ENCODE measurements at regions not wholly inside any gene's neighbourhood (a gene's known extent, or its start where the extent isn't known, plus 50 kb on each side); places are given as distances from the start of the nearest gene placed in this dataset.
A peak's percentile ranks its signal among the peaks of the same experiment; 100 is the strongest.

GRCh38 chr5:152505442-152506042 lies 100.5 kb upstream of the NMUR2 start:
- TF ChIP-seq SPI1 (IDR thresholded peaks at IDR 0.05; ENCODE audit: borderline replicate concordance, low read depth) (no peak), CTCF (IDR thresholded peaks at IDR 0.05; ENCODE audit: insufficient read depth, low read length) (peak; percentile 57)
